Left ventricle myocardium inferior (tissue), 1 donor: ENCODE measurements at regions not wholly inside any gene's neighbourhood (a gene's known extent, or its start where the extent isn't known, plus 50 kb on each side); places are given as distances from the start of the nearest gene placed in this dataset.

ENCODE experiments used
- DNase-seq: peaks from one replicate; pipeline ENCODE4 v3.0.0-alpha.2; 2020
- H3K27ac ChIP-seq: fragments of 200-600 bp; replicated peaks from 2 replicates; pipeline ENCODE4 v1.8.0; 2021
- H3K27me3 ChIP-seq: fragments of 200-600 bp; 2 replicates; pipeline ENCODE4 v1.8.0; 2021; ENCODE audit warnings: low read depth
- H3K36me3 ChIP-seq: fragments of 200-600 bp; 2 replicates; pipeline ENCODE4 v1.8.0; 2021
- H3K4me1 ChIP-seq: fragments of 200-600 bp; 2 replicates; pipeline ENCODE4 v1.8.0; 2021
- H3K4me3 ChIP-seq: fragments of 200-600 bp; 2 replicates; pipeline ENCODE4 v1.8.0; 2021; ENCODE audit warnings: mild to moderate bottlenecking, moderate library complexity
- H3K9me3 ChIP-seq: fragments of 200-600 bp; replicated peaks from 2 replicates; pipeline ENCODE4 v1.8.0; 2021
- intact Hi-C: fragments of 100-400 bp; cut with micrococcal nuclease; formaldehyde crosslinking; loops from one replicate; pipeline ENCODE4 v1.11.0; 2022
- TF ChIP-seq, protein P1 (sequence below): fragments of 200-600 bp; IDR thresholded peaks from 2 replicates; pipeline ENCODE4 v1.8.0; 2021; ENCODE audit warnings: antibody characterized with exemption, mild to moderate bottlenecking, borderline replicate concordance
- donor health status: DM: no; HTN: yes; CAD: no; lungs with severe emphysema.

- Histone ChIP-seq H3K9me3 (no peaks in the 10 kb centered on the region), H3K36me3 (no peaks in the 10 kb centered on the region), H3K27me3 (no peaks in the 10 kb centered on the region), H3K27ac (no peak overlapping the region), H3K4me1 (peaks cover 19% of the 10 kb centered on the region), H3K4me3 (no peak overlapping the region)
- TF ChIP-seq, protein P1, sequence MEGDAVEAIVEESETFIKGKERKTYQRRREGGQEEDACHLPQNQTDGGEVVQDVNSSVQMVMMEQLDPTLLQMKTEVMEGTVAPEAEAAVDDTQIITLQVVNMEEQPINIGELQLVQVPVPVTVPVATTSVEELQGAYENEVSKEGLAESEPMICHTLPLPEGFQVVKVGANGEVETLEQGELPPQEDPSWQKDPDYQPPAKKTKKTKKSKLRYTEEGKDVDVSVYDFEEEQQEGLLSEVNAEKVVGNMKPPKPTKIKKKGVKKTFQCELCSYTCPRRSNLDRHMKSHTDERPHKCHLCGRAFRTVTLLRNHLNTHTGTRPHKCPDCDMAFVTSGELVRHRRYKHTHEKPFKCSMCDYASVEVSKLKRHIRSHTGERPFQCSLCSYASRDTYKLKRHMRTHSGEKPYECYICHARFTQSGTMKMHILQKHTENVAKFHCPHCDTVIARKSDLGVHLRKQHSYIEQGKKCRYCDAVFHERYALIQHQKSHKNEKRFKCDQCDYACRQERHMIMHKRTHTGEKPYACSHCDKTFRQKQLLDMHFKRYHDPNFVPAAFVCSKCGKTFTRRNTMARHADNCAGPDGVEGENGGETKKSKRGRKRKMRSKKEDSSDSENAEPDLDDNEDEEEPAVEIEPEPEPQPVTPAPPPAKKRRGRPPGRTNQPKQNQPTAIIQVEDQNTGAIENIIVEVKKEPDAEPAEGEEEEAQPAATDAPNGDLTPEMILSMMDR = no peak
- DNase-seq = no peak
- intact Hi-C loops = no loop called here
These were observed 246.9 kb upstream of the GLI3 start for GRCh38 chr7:42483886-42484285.

DNA sequence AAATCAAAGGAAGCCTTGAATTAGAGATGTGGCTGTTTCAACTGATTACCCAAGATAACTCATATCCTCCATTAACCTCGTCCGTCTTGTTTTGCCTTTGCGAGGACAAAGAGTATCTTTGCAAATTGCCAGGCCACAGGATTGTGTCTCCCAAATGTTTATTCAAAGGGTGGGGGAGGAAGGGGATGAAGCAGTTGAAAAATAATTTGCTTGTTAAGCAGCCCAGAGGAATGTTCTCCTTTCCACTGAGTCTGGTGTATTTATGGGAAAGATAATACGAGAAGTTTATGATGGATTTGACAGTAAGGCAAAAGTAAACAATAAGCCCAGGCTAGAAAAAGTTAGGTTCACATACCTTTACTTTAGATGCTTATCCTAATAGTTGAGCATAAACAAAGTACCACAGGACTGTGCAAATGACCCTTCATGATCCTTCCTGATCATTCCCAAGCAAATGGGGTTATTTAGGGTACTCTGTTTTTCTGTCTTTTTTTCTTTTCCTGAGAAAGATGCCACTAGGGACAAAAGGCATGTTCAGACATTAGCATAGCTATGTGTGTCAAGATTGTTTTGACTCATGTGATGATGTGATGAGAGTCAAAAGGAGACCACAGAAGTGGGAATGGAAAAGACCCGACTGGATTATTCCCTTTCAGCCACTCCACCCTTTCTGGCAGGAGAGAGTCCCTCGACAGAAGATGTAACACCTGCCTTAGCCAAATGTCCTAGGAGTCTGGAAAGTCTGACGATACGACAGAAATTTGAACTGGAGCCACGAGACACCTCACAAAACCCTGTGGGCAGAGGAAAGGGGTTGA, 243.0 kb upstream of the GLI3 start:
- peak overlapping the region; percentile 68 for H3K27ac ChIP-seq
- H3K36me3 ChIP-seq = no peaks in the 10 kb centered on the region
- no peaks in the 10 kb centered on the region for H3K9me3 ChIP-seq
- no peak for DNase-seq
- TF ChIP-seq, protein P1 = no peak
- no peak overlapping the region for H3K4me3 ChIP-seq
- no peaks in the 10 kb centered on the region for H3K27me3 ChIP-seq
- H3K4me1 ChIP-seq = peaks cover 19% of the 10 kb centered on the region
- intact Hi-C loops = loop anchor here (10.0 kb wide), 1 partner anchor 495 kb away; no protein-coding TSS in a partner anchor

DNA sequence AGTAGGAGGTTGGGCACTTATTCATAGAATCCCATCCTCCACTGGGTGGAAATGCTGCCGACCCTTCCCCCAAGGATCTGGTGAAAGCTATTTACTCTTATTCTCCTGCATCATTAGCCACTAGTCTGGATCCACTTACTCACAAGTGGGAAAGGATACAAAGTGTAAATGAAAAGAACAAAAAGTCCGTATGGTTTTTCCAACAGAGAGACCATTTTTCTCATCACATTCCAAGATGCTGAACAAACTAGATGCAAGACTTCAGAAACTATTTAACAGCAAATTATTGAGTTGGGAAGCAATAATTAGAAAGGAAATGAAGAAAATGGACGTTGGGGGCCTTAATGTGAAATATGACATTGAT, 242.4 kb upstream of the GLI3 start:
- Histone ChIP-seq H3K36me3 (no peaks in the 10 kb centered on the region), H3K4me1 (peaks cover 19% of the 10 kb centered on the region), H3K27me3 (no peaks in the 10 kb centered on the region), H3K9me3 (no peaks in the 10 kb centered on the region), H3K27ac (peak overlapping the region; percentile 68), H3K4me3 (no peak overlapping the region)
- TF ChIP-seq, protein P1 = no peak
- intact Hi-C loops = loop anchor here (10.0 kb wide), 1 partner anchor 495 kb away; no protein-coding TSS in a partner anchor
- no peak for DNase-seq

DNA sequence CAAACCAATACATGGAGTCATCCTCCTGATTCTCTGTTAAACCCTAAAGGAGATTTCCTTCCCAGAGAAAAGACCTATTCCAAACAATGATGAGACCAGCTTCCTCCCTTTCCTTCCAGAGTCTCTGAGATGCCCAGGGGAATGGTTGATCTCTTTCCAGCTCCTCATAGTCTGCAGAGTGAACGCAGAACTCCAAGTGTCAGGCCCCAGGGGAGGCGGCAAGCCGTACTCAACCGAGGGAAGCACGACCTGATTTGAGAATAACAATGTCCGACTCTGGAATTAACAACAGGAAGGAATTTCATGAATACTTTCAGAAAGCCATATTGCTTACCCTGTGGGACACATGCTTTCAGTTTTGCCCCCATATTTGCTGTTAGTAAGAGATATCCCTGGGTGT, 241.7 kb upstream of the GLI3 start:
- TF ChIP-seq, protein P1 = no peak
- H3K9me3 ChIP-seq = no peaks in the 10 kb centered on the region
- H3K4me3 ChIP-seq = no peak overlapping the region
- intact Hi-C loops = loop anchor here (10.0 kb wide), 1 partner anchor 494 kb away; no protein-coding TSS in a partner anchor
- peak overlapping the region; percentile 68 for H3K27ac ChIP-seq
- DNase-seq = peak; percentile 52
- no peaks in the 10 kb centered on the region for H3K27me3 ChIP-seq
- peaks cover 19% of the 10 kb centered on the region for H3K4me1 ChIP-seq
- no peaks in the 10 kb centered on the region for H3K36me3 ChIP-seq

DNA sequence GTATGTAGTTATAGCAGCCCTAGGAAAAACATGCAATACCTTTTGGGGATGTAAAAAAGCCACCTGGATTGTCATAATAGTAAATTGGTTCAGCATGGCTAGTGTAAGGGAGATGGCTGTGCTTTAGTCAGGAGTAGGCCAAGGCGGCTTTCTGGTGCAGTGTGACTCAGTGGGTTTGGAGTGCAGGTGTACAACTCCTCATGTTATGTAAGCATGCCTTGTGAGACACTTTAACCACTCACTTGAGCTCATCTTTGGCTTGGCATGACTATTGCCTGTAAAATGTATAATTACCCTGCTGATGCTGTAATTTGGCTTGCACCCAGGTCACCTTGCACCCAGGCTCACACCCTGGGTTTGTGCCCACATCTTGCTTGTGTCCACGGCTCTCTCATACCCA, 239.2 kb upstream of the GLI3 start:
- Histone ChIP-seq H3K27ac (no peak overlapping the region), H3K4me3 (no peak overlapping the region), H3K4me1 (peaks cover 19% of the 10 kb centered on the region), H3K36me3 (no peaks in the 10 kb centered on the region), H3K27me3 (no peaks in the 10 kb centered on the region), H3K9me3 (no peaks in the 10 kb centered on the region)
- TF ChIP-seq, protein P1 = no peak
- DNase-seq = no peak
- intact Hi-C loops = loop anchor here (10.0 kb wide), 1 partner anchor 491 kb away; no protein-coding TSS in a partner anchor
